ENCODE measurements at regions not wholly inside any gene's neighbourhood (a gene's known extent, or its start where the extent isn't known, plus 50 kb on each side); places are given as distances from the start of the nearest gene placed in this dataset.

- Mint-ChIP-seq H3K27me3 (peaks cover 7% of the 10 kb centered on the region), H3K4me3 (no peak overlapping the region), H3K36me3 (no peaks in the 10 kb centered on the region), H3K27ac (no peak overlapping the region), H3K9me3 (no peaks in the 10 kb centered on the region), H3K4me1 (no peaks in the 10 kb centered on the region)
- no peak for DNase-seq
- CTCF ChIA-PET: interaction anchor here (1.1 kb wide), 1 partner anchor 201 kb away, joined by 3 read pairs; no protein-coding TSS in a partner anchor
Observed at GRCh38 chr7:7304705-7305450, 122.5 kb downstream of the C1GALT1 start.

- H3K36me3 Mint-ChIP-seq: no peaks in the 10 kb centered on the region
- H3K4me3 Mint-ChIP-seq: no peak overlapping the region
- no peak for DNase-seq
- no peaks in the 10 kb centered on the region for H3K4me1 Mint-ChIP-seq
- H3K27me3 Mint-ChIP-seq: peaks cover 7% of the 10 kb centered on the region
- H3K27ac Mint-ChIP-seq: no peak overlapping the region
- CTCF ChIA-PET: no interaction called here
- H3K9me3 Mint-ChIP-seq: no peaks in the 10 kb centered on the region
Observed at GRCh38 chr7:7306231-7306630, 123.9 kb downstream of the C1GALT1 start.
